GM19328 (cell line): ENCODE measurements at regions not wholly inside any gene's neighbourhood (a gene's known extent, or its start where the extent isn't known, plus 50 kb on each side); places are given as distances from the start of the nearest gene placed in this dataset.
"Not testable (repeated sequence)": the region's sequence is repeated elsewhere in the genome, so short reads cannot be mapped to it uniquely, and the experiment has no call there.

Experiments used
- ATAC-seq: cut with Tn5 transposase; IDR thresholded peaks from one replicate; pipeline ENCODE4 v1.9.1; 2021; ENCODE audit warnings: mild to moderate bottlenecking, moderate library complexity; ENCODE audit not compliant: unreplicated experiment

GRCh38 chr7:32227746-32228145 lies 157.5 kb upstream of the PDE1C start:
- no peak for ATAC-seq

- no peak for ATAC-seq
Measured at GRCh38 chr7:32224276-32224675, 154.1 kb upstream of the PDE1C start.

- ATAC-seq: no peak
Measured at GRCh38 chr7:32223721-32224120, 153.5 kb upstream of the PDE1C start.

GRCh38 chr7:32223071-32223650 lies 153.0 kb upstream of the PDE1C start:
- ATAC-seq: no peak

GRCh38 chr7:32222251-32222900 lies 152.2 kb upstream of the PDE1C start:
- ATAC-seq: no peak

- ATAC-seq: no peak
Measured at GRCh38 chr7:32221736-32222135, 151.5 kb upstream of the PDE1C start.

- no peak for ATAC-seq
Measured at GRCh38 chr7:32221056-32221455, 150.8 kb upstream of the PDE1C start.

GRCh38 chr7:32219831-32220230 lies 149.6 kb upstream of the PDE1C start:
- not testable (repeated sequence) for ATAC-seq

- no peak for ATAC-seq
Measured at GRCh38 chr7:32219416-32219815, 149.2 kb upstream of the PDE1C start.

- ATAC-seq: no peak
Measured at GRCh38 chr7:32218741-32219288, 148.6 kb upstream of the PDE1C start.

- no peak for ATAC-seq
Measured at GRCh38 chr7:32218154-32218467, 147.9 kb upstream of the PDE1C start.

GRCh38 chr7:32217341-32218153 lies 147.3 kb upstream of the PDE1C start:
- ATAC-seq: no peak

GRCh38 chr7:32216759-32217158 lies 146.6 kb upstream of the PDE1C start:
- no peak for ATAC-seq

- ATAC-seq: no peak
Measured at GRCh38 chr7:32215697-32216096, 145.5 kb upstream of the PDE1C start.

- no peak for ATAC-seq
Measured at GRCh38 chr7:32214913-32215312, 144.7 kb upstream of the PDE1C start.

- ATAC-seq: no peak
Measured at GRCh38 chr7:32212321-32212720, 142.1 kb upstream of the PDE1C start.

- ATAC-seq: no peak
Measured at GRCh38 chr7:32206987-32207386, 136.8 kb upstream of the PDE1C start.

GRCh38 chr7:32206488-32206887 lies 136.3 kb upstream of the PDE1C start:
- ATAC-seq: no peak

GRCh38 chr7:32205298-32205824 lies 135.2 kb upstream of the PDE1C start:
- ATAC-seq: not testable (repeated sequence)

GRCh38 chr7:32204361-32205018 lies 134.3 kb upstream of the PDE1C start:
- ATAC-seq: no peak

- ATAC-seq: no peak
Measured at GRCh38 chr7:32200646-32201045, 130.4 kb upstream of the PDE1C start.
